AG09309 (cell line): ENCODE measurements at regions not wholly inside any gene's neighbourhood (a gene's known extent, or its start where the extent isn't known, plus 50 kb on each side); places are given as distances from the start of the nearest gene placed in this dataset.

Source experiments
- DNase-seq: peaks from one replicate; pipeline ENCODE4 v3.0.0-alpha.2; 2010; ENCODE audit warnings: low read depth
- H3K4me3 ChIP-seq: 2 replicates; pipeline ENCODE4 v1.5.1; 2011; ENCODE audit warnings: mild to moderate bottlenecking, low read depth, low read length, moderate library complexity; ENCODE audit not compliant: control insufficient read depth
- TF ChIP-seq, protein P1 (sequence below): IDR thresholded peaks from 2 replicates; pipeline ENCODE4 v1.5.1; 2011; ENCODE audit warnings: mild to moderate bottlenecking, low read depth, low read length, inconsistent platforms; ENCODE audit not compliant: insufficient read depth, control insufficient read depth; ENCODE audit errors: missing control alignments

DNA sequence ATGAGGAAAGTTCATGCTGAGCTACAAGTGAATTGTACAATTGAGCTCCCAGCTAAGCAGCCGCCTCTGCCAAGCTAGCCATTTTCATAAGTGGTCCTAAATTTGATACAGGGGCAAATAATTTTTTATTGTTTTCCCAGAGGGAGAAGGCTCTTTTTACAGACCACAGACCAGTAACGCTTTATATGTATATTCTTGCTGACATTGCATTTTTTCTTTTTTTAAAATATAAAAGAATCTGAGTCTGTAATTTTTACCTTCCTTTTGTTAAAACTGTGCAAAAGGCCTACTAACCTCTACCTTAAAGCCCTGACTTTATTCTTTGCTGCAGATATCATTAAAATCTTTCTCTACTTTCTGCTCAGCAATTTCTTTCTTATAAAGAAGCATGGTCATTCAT lies 501.2 kb upstream of the INTU start:
- no peak overlapping the region for H3K4me3 ChIP-seq
- DNase-seq = no peak
- TF ChIP-seq, protein P1, sequence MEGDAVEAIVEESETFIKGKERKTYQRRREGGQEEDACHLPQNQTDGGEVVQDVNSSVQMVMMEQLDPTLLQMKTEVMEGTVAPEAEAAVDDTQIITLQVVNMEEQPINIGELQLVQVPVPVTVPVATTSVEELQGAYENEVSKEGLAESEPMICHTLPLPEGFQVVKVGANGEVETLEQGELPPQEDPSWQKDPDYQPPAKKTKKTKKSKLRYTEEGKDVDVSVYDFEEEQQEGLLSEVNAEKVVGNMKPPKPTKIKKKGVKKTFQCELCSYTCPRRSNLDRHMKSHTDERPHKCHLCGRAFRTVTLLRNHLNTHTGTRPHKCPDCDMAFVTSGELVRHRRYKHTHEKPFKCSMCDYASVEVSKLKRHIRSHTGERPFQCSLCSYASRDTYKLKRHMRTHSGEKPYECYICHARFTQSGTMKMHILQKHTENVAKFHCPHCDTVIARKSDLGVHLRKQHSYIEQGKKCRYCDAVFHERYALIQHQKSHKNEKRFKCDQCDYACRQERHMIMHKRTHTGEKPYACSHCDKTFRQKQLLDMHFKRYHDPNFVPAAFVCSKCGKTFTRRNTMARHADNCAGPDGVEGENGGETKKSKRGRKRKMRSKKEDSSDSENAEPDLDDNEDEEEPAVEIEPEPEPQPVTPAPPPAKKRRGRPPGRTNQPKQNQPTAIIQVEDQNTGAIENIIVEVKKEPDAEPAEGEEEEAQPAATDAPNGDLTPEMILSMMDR = no peak

GRCh38 chr4:127134490-127134889 lies 498.3 kb upstream of the INTU start:
- no peak for DNase-seq
- TF ChIP-seq, protein P1 = no peak
- no peak overlapping the region for H3K4me3 ChIP-seq

DNA sequence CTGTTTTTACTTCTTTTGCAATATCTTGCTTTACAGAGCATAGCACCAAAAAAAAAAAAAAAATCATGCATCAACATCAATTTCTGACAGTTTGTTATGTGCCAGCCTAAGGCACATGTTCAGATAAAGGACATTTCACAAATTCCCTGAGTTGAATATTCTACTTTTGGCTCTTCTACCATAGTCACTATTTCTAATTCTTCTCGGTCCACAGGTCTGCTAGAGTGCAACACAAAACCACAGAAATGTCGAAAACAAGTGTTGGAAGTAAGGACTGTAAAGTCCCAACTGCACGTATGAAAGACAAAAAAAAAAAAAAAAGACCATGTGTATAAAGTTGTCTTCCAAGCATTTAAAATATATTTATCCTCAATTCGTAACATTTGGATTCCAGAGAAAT lies 494.2 kb upstream of the INTU start:
- peak; percentile 31 for DNase-seq
- TF ChIP-seq, protein P1 = no peak
- no peak overlapping the region for H3K4me3 ChIP-seq

DNA sequence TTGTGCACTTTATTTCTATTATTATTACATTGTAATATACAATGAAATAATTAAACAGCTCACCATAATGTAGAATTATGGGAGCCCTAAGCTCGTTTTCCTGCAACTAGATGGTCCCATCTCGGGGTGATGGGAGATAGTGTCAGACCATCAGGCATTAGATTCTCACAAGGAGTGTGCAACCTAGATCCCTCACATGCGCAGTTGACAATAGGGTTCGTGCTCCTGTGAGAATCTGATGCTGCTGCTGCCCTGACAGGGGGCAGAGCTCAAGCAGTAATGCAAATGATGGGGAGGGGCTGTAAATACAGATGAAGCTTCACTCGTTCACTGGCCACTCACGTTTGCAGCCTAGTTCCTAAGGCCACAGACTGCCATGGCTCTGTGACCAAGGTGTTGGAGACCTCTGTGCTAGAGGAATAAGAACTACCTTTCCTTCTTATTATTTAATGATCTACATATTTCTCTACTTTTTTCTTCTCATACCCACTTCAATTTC lies 492.9 kb upstream of the INTU start:
- DNase-seq = no peak
- no peak overlapping the region for H3K4me3 ChIP-seq
- TF ChIP-seq, protein P1 = no peak

DNA sequence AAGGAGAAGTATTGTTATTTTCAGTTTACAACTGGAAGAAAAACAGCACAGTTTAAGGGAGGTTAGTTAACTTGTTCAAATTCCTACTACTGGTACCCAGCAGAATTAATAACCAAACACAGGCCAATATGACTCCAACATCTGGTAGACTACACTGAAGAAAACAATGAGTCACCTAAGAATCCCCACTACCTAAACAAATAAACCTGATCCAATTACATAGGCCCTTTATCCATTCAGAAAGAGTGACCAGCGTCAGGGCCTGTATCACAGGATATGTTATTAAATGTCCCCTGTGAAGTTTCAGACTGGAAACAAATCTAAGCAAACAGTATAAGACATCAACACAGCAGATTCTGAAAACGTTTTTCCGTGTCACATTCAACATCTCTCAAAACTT lies 492.5 kb upstream of the INTU start:
- no peak for DNase-seq
- TF ChIP-seq, protein P1 = no peak
- H3K4me3 ChIP-seq = no peak overlapping the region

DNA sequence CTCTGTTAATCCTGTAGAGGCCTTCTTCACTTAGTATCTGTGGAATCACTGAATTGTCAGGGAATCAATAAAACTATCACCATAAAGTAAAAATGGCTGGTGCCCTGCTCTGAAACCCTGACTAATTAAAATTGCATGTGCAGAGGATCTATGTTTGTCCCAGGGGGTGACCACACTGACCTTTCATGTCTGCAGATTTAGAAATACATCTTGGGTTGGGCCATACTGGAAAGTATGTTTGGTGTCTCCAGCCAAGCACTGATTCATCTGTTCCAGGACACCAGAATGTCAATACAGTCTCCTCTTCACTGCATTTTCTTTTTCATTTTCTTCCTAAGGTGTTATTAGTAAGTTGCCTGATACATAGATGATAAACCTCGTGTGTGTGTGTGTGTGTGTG lies 490.9 kb upstream of the INTU start:
- TF ChIP-seq, protein P1 = no peak
- H3K4me3 ChIP-seq = no peak overlapping the region
- peak; percentile 37 for DNase-seq
